Spinal cord (tissue), 9 donors: ENCODE measurements at regions not wholly inside any gene's neighbourhood (a gene's known extent, or its start where the extent isn't known, plus 50 kb on each side); places are given as distances from the start of the nearest gene placed in this dataset.

Experiments
- DNase-seq, 6 donors: peaks; one replicate each; pipeline versions ENCODE4 v3.0.0 to v3.0.0-alpha.2; 2013 to 2015; ENCODE audit warnings: low spot score in 6 of 6, low read depth in 4 of 6
- H3K27ac ChIP-seq: one replicate; pipeline ENCODE4 v1.5.1; 2013; ENCODE audit warnings: low read depth, low read length, control low read depth
- H3K27me3 ChIP-seq: one replicate; pipeline ENCODE4 v1.6.1; 2013; ENCODE audit warnings: low read length; ENCODE audit not compliant: control insufficient read depth, insufficient read depth
- H3K36me3 ChIP-seq: one replicate; pipeline ENCODE4 v1.6.1; 2013; ENCODE audit warnings: low read length; ENCODE audit not compliant: control insufficient read depth, insufficient read depth
- H3K4me1 ChIP-seq: one replicate; pipeline ENCODE4 v1.6.1; 2013; ENCODE audit warnings: low read length; ENCODE audit not compliant: control insufficient read depth, insufficient read depth
- H3K4me3 ChIP-seq: one replicate; pipeline ENCODE4 v1.5.1; 2013; ENCODE audit warnings: low read depth, low read length, control low read depth
- H3K9me3 ChIP-seq: one replicate; pipeline ENCODE4 v1.6.1; 2013; ENCODE audit warnings: low read length; ENCODE audit not compliant: control insufficient read depth, insufficient read depth
- WGBS: methylation state at CpG from one replicate; pipeline ENCODE4 v1.1.5; 2013; ENCODE audit warnings: missing lambda C conversion rate; ENCODE audit not compliant: insufficient coverage; 5-methylcytosine and 5-hydroxymethylcytosine counted together
- donor health status: healthy.

DNA sequence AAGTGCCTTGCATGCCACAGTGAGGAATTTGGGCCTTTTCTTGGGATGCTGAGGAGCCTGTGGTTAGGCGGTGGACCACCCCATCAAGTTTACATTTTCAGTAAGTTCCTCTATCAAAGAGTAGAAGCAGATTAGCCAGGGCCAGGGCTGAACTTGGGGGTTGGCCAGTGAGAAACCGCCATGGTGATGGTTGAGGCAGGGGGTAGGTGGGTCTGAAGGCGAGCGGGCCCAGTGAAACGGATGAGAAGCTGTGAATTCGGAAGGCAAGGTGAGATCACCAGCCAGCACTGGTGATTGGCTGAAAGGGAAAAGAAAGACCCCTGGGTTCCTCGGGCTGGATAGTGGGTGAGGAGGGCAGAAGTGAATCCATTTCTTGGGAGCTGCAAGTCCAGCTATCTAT lies 311.4 kb downstream of the CBLN1 start:
- Histone ChIP-seq H3K27me3 (no peaks in the 10 kb centered on the region), H3K4me1 (peaks cover 3% of the 10 kb centered on the region), H3K27ac (no peak overlapping the region), H3K4me3 (no peak overlapping the region), H3K9me3 (no peaks in the 10 kb centered on the region), H3K36me3 (no peaks in the 10 kb centered on the region)
- no peak for DNase-seq
- WGBS: 97% methylated on average over 6 of the region's 7 CpGs

DNA sequence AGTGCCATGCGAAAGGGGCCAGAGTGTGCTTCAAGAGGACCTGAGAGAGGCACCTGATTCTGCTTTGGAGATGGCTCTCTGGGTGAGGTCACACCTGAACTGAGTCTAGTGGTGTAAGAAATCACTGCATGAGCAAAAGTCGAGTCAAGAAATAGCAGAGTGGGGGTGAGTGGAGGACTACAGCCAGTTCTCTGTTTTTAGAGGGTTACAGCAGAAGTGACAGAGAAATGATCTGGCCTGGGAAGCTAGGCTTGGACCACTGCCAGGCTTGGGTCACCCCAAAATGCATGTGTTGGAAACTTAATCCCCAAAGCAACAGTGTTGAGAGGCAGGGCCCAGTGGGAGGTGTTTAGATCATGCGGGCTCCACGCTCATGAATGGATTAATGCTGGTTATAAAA lies 312.0 kb downstream of the CBLN1 start:
- no peak for DNase-seq
- Histone ChIP-seq H3K4me3 (no peak overlapping the region), H3K9me3 (no peaks in the 10 kb centered on the region), H3K27me3 (no peaks in the 10 kb centered on the region), H3K4me1 (peaks cover 3% of the 10 kb centered on the region), H3K27ac (no peak overlapping the region), H3K36me3 (no peaks in the 10 kb centered on the region)
- 75% methylated on average over 2 of the region's 4 CpGs for WGBS

- 31% methylated on average over 2 of the region's 3 CpGs for WGBS
- Histone ChIP-seq H3K36me3 (no peaks in the 10 kb centered on the region), H3K4me3 (no peak overlapping the region), H3K27me3 (no peaks in the 10 kb centered on the region), H3K27ac (no peak overlapping the region), H3K4me1 (no peaks in the 10 kb centered on the region), H3K9me3 (no peaks in the 10 kb centered on the region)
- DNase-seq: peak in 2 of 6 donors; percentile 67 to 76
Measured at GRCh38 chr16:48965386-48965785, 316.3 kb downstream of the CBLN1 start.

GRCh38 chr16:48963901-48964615 lies 317.6 kb downstream of the CBLN1 start:
- Histone ChIP-seq H3K9me3 (no peaks in the 10 kb centered on the region), H3K27me3 (no peaks in the 10 kb centered on the region), H3K27ac (no peak overlapping the region), H3K4me1 (no peaks in the 10 kb centered on the region), H3K4me3 (no peak overlapping the region), H3K36me3 (no peaks in the 10 kb centered on the region)
- no CpG with 5 or more reads among the region's 1 CpG for WGBS
- DNase-seq: no peak

DNA sequence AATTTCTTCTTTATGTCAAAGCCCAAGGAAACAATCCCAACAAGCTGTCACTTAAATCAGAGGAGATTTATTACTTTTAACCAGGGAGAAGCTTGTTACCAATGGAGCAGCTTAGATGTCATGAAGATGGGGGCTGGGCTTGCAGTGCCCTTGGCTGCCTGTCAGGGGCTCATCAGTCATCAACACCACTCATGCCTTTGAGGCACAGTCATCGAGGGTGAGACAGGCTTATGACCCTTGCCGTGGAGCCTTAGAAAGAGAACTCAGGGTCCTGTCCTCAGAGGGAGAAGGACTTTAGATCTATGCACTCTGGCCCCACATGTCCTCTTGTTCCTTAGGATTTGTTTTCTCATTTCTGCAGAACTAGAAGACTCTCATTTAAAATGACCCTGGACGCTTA lies 318.3 kb downstream of the CBLN1 start:
- Histone ChIP-seq H3K4me3 (no peak overlapping the region), H3K9me3 (no peaks in the 10 kb centered on the region), H3K27ac (no peak overlapping the region), H3K27me3 (no peaks in the 10 kb centered on the region), H3K36me3 (no peaks in the 10 kb centered on the region), H3K4me1 (no peaks in the 10 kb centered on the region)
- DNase-seq: no peak
- WGBS: 66% methylated on average over 3 of the region's 3 CpGs

- H3K27me3 ChIP-seq: no peaks in the 10 kb centered on the region
- H3K9me3 ChIP-seq: no peaks in the 10 kb centered on the region
- no peak overlapping the region for H3K27ac ChIP-seq
- no peak for DNase-seq
- no peaks in the 10 kb centered on the region for H3K36me3 ChIP-seq
- 89% methylated on average over 4 of the region's 4 CpGs for WGBS
- H3K4me3 ChIP-seq: no peak overlapping the region
- no peaks in the 10 kb centered on the region for H3K4me1 ChIP-seq
Measured at GRCh38 chr16:48961546-48961945, 320.1 kb downstream of the CBLN1 start.

- DNase-seq: no peak
- H3K36me3 ChIP-seq: no peaks in the 10 kb centered on the region
- WGBS: 100% methylated on average over 1 of the region's 5 CpGs
- no peak overlapping the region for H3K27ac ChIP-seq
- no peaks in the 10 kb centered on the region for H3K9me3 ChIP-seq
- H3K4me3 ChIP-seq: no peak overlapping the region
- no peaks in the 10 kb centered on the region for H3K27me3 ChIP-seq
- no peaks in the 10 kb centered on the region for H3K4me1 ChIP-seq
Measured at GRCh38 chr16:48960830-48961229, 320.8 kb downstream of the CBLN1 start.

- no peak overlapping the region for H3K27ac ChIP-seq
- H3K4me1 ChIP-seq: no peaks in the 10 kb centered on the region
- no peaks in the 10 kb centered on the region for H3K27me3 ChIP-seq
- H3K9me3 ChIP-seq: no peaks in the 10 kb centered on the region
- no peak overlapping the region for H3K4me3 ChIP-seq
- DNase-seq: no peak
- H3K36me3 ChIP-seq: no peaks in the 10 kb centered on the region
Measured at GRCh38 chr16:48959747-48960146, 321.9 kb downstream of the CBLN1 start.

DNA sequence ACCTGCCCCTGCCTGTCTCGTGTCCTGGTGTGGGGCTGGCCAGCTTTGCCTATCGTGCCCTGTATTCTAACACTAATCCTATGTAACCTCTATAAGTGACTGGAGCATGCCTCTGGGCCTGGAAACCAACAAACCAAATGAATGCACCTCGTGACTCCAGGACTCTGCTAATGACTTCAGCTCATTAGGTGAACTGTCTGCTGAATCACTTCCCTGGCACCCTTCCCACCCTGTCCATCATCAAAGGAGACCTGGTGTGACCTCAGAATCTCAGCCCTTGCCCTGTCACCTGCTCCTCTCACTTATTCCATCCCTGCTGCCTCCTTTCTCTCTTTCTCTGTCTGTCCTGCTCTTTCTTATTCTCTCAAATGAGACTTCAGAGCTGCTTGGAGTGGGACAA lies 322.4 kb downstream of the CBLN1 start:
- Histone ChIP-seq H3K36me3 (no peaks in the 10 kb centered on the region), H3K27ac (no peak overlapping the region), H3K4me3 (no peak overlapping the region), H3K9me3 (no peaks in the 10 kb centered on the region), H3K27me3 (no peaks in the 10 kb centered on the region), H3K4me1 (no peaks in the 10 kb centered on the region)
- 85% methylated on average over 3 of the region's 3 CpGs for WGBS
- no peak for DNase-seq

GRCh38 chr16:48958681-48959080 lies 323.0 kb downstream of the CBLN1 start:
- Histone ChIP-seq H3K4me3 (no peak overlapping the region), H3K9me3 (no peaks in the 10 kb centered on the region), H3K36me3 (no peaks in the 10 kb centered on the region), H3K27me3 (no peaks in the 10 kb centered on the region), H3K27ac (no peak overlapping the region), H3K4me1 (no peaks in the 10 kb centered on the region)
- WGBS: 87% methylated on average over 4 of the region's 5 CpGs
- no peak for DNase-seq
